Transverse colon (tissue), 4 donors: ENCODE measurements at regions not wholly inside any gene's neighbourhood (a gene's known extent, or its start where the extent isn't known, plus 50 kb on each side); places are given as distances from the start of the nearest gene placed in this dataset.

Source experiments
- CTCF ChIP-seq, 5 experiments: fragments of 200-600 bp in 3 of 5; fragments of 450-650 bp in 2 of 5; sonication (generic) in 3 of 5; IDR thresholded peaks; 1 replicate in 2 of 5; 2 replicates in 3 of 5; pipeline ENCODE4 v1.5.1; 2016 to 2017; ENCODE audit warnings: antibody characterized with exemption in 5 of 5, inconsistent platforms in 3 of 5, mild to moderate bottlenecking in 2 of 5, moderate library complexity in 1 of 5
- EP300 ChIP-seq: sonication (generic); formaldehyde crosslinking; IDR thresholded peaks from one replicate; pipeline ENCODE4 v1.6.1; 2017; ENCODE audit warnings: antibody characterized with exemption, low read depth
- POLR2A ChIP-seq: fragments of 450-650 bp; IDR thresholded peaks from one replicate; pipeline ENCODE4 v1.6.1; 2016; ENCODE audit warnings: antibody characterized with exemption, mild to moderate bottlenecking, moderate library complexity
- POLR2AphosphoS5 ChIP-seq, 3 donors: sonication (generic); formaldehyde crosslinking; IDR thresholded peaks; one replicate each; pipeline ENCODE4 v1.6.1; 2016; ENCODE audit warnings: antibody characterized with exemption in 3 of 3

DNA sequence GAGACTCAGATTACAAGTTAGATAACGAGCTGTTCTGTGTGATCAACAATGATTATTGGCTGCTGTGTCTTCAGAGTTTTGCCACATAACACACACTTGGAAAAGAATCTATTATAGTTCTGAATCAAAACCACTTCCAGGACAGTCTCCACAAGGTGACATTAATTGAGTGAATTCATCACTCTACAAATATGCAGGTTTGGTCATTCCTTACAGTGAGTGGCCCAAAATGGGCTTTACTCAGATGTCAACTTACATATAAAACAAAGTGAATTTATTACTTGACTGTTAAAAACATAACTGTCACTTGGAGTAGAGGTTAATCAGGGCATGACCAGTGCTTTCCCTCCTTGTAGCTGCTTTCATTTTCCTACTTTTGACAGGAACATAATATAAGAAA is 984.3 kb downstream of the REEP3 start:
- TF ChIP-seq CTCF (IDR thresholded peaks at IDR 0.05) (no peak), POLR2AphosphoS5 (IDR thresholded peaks at IDR 0.05) (no peak), EP300 (no peak), POLR2A (no peak)
